ENCODE measurements at regions not wholly inside any gene's neighbourhood (a gene's known extent, or its start where the extent isn't known, plus 50 kb on each side); places are given as distances from the start of the nearest gene placed in this dataset.

DNA sequence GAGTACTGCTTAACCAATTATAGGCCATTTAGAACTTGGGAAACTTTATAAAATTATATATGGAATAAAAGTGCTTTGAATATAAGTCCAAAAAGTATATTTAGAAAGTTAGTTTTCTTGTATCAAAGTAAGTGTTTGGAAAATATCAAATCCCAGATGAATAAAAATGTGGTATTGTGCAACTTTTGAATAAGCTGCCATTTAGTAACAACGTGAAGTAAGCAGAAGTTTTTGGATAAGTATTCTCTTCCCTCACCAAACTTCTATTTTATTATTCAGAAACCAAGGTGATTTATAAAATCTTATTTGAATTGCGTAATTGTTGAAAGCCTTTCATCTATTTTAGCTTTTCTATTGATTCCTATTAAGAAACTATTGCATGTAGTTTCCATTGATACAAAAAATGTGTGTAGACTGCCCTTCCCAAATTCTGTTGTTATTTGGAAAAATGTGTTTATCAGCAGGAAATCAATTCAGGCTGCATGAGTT lies 806.2 kb downstream of the NSUN3 start:
- Histone ChIP-seq H3K36me3 (ENCODE audit: insufficient read depth, low read length) (no peaks in the 10 kb centered on the region), H3K27ac (ENCODE audit: low read depth, low read length) (no peak overlapping the region), H4K20me1 (ENCODE audit: insufficient read depth, low read length) (no peaks in the 10 kb centered on the region), H2AFZ (ENCODE audit: low read length) (no peak overlapping the region), H3K4me3 (ENCODE audit: insufficient read depth, low read length) (no peak overlapping the region), H3K79me2 (ENCODE audit: insufficient read depth, low read length) (no peaks in the 10 kb centered on the region), H3K9me3 (ENCODE audit: low read depth, low read length) (no peaks in the 10 kb centered on the region), H3K4me1 (ENCODE audit: insufficient read depth, low read length) (no peaks in the 10 kb centered on the region), H3K4me2 (ENCODE audit: insufficient read depth, low read length) (no peak overlapping the region), H3K27me3 (ENCODE audit: insufficient read depth, low read length) (no peaks in the 10 kb centered on the region)
- no peak for DNase-seq (ENCODE audit: insufficient read length, low spot score, missing footprints)
- no peak for TF ChIP-seq CTCF (IDR thresholded peaks at IDR 0.05; ENCODE audit: extremely low read depth, low read depth, low read length)

DNA sequence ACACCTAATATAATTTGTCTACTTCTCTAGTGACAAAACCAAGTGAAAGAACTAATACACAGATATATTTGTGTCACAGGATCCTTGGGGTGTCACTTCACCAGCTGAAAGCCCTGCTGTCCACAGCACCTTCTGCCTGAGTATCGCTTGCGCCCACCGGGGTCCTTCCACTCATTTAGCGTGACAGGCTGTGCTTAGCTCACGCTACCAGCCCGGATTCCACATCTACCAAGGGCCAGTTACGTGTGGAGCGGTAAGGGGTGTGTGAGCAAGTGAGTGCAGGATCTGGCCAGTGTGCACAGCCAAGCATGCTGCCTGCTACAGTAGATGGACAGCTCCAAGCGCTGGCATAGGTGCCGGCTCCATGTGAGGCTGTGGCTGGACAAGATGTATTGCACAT lies 810.9 kb downstream of the NSUN3 start:
- Histone ChIP-seq H3K36me3 (ENCODE audit: insufficient read depth, low read length) (no peaks in the 10 kb centered on the region), H3K27ac (ENCODE audit: low read depth, low read length) (no peak overlapping the region), H2AFZ (ENCODE audit: low read length) (no peak overlapping the region), H3K27me3 (ENCODE audit: insufficient read depth, low read length) (no peaks in the 10 kb centered on the region), H4K20me1 (ENCODE audit: insufficient read depth, low read length) (no peaks in the 10 kb centered on the region), H3K9me3 (ENCODE audit: low read depth, low read length) (no peaks in the 10 kb centered on the region), H3K4me1 (ENCODE audit: insufficient read depth, low read length) (no peaks in the 10 kb centered on the region), H3K4me3 (ENCODE audit: insufficient read depth, low read length) (no peak overlapping the region), H3K79me2 (ENCODE audit: insufficient read depth, low read length) (no peaks in the 10 kb centered on the region), H3K4me2 (ENCODE audit: insufficient read depth, low read length) (no peak overlapping the region)
- no peak for TF ChIP-seq CTCF (IDR thresholded peaks at IDR 0.05; ENCODE audit: extremely low read depth, low read depth, low read length)
- peak; percentile 6 for DNase-seq (ENCODE audit: insufficient read length, low spot score, missing footprints)

GRCh38 chr3:94875149-94875548 lies 812.3 kb downstream of the NSUN3 start:
- no peaks in the 10 kb centered on the region for H3K36me3 ChIP-seq (ENCODE audit: insufficient read depth, low read length)
- H3K27me3 ChIP-seq (ENCODE audit: insufficient read depth, low read length): no peaks in the 10 kb centered on the region
- H4K20me1 ChIP-seq (ENCODE audit: insufficient read depth, low read length): no peaks in the 10 kb centered on the region
- no peaks in the 10 kb centered on the region for H3K79me2 ChIP-seq (ENCODE audit: insufficient read depth, low read length)
- H3K27ac ChIP-seq (ENCODE audit: low read depth, low read length): no peak overlapping the region
- H3K4me2 ChIP-seq (ENCODE audit: insufficient read depth, low read length): no peak overlapping the region
- no peak overlapping the region for H3K4me3 ChIP-seq (ENCODE audit: insufficient read depth, low read length)
- DNase-seq (ENCODE audit: insufficient read length, low spot score, missing footprints): peak; percentile 13
- H3K4me1 ChIP-seq (ENCODE audit: insufficient read depth, low read length): no peaks in the 10 kb centered on the region
- H3K9me3 ChIP-seq (ENCODE audit: low read depth, low read length): no peaks in the 10 kb centered on the region
- no peak for TF ChIP-seq CTCF (IDR thresholded peaks at IDR 0.05; ENCODE audit: extremely low read depth, low read depth, low read length)
- no peak overlapping the region for H2AFZ ChIP-seq (ENCODE audit: low read length)

- Histone ChIP-seq H3K27ac (ENCODE audit: low read depth, low read length) (no peak overlapping the region), H4K20me1 (ENCODE audit: insufficient read depth, low read length) (no peaks in the 10 kb centered on the region), H3K9me3 (ENCODE audit: low read depth, low read length) (no peaks in the 10 kb centered on the region), H3K36me3 (ENCODE audit: insufficient read depth, low read length) (no peaks in the 10 kb centered on the region), H3K27me3 (ENCODE audit: insufficient read depth, low read length) (no peaks in the 10 kb centered on the region), H3K4me1 (ENCODE audit: insufficient read depth, low read length) (no peaks in the 10 kb centered on the region), H3K79me2 (ENCODE audit: insufficient read depth, low read length) (no peaks in the 10 kb centered on the region), H3K4me3 (ENCODE audit: insufficient read depth, low read length) (no peak overlapping the region), H2AFZ (ENCODE audit: low read length) (no peak overlapping the region), H3K4me2 (ENCODE audit: insufficient read depth, low read length) (no peak overlapping the region)
- DNase-seq (ENCODE audit: insufficient read length, low spot score, missing footprints): no peak
- no peak for TF ChIP-seq CTCF (IDR thresholded peaks at IDR 0.05; ENCODE audit: extremely low read depth, low read depth, low read length)
Measured at GRCh38 chr3:94887065-94887464, 824.2 kb downstream of the NSUN3 start.

Data from osteoblast (primary cell).